ENCODE measurements at regions not wholly inside any gene's neighbourhood (a gene's known extent, or its start where the extent isn't known, plus 50 kb on each side); places are given as distances from the start of the nearest gene placed in this dataset.

DNA sequence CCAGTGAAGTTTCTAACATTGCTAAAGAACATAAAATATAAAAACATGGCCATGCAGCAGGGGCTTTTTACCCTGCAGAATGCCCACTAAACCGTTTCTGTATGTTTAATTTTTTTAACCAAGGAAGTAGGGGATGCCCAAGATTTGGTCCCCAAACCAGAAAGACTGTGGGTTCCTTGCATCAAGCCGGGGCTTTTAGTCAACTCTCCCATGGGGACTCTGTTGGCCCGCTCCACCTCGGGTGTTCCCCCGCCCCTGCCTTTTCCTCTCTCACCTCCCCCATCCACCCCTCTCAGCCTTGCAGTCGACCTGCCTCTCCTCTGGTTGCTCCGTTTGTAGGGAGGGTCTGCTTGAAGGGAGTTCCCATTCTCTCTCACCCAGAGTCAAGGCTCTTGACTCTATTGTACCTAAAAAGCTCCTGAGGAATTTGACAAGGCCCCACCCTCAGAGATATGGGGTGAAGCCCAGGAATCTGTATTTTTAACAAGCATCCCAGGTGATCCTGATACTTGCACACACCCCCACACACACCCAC lies 117.5 kb downstream of the TOMM20 start:
- no peak for DNase-seq (ENCODE audit: low read depth)
- TF ChIP-seq, protein P1, sequence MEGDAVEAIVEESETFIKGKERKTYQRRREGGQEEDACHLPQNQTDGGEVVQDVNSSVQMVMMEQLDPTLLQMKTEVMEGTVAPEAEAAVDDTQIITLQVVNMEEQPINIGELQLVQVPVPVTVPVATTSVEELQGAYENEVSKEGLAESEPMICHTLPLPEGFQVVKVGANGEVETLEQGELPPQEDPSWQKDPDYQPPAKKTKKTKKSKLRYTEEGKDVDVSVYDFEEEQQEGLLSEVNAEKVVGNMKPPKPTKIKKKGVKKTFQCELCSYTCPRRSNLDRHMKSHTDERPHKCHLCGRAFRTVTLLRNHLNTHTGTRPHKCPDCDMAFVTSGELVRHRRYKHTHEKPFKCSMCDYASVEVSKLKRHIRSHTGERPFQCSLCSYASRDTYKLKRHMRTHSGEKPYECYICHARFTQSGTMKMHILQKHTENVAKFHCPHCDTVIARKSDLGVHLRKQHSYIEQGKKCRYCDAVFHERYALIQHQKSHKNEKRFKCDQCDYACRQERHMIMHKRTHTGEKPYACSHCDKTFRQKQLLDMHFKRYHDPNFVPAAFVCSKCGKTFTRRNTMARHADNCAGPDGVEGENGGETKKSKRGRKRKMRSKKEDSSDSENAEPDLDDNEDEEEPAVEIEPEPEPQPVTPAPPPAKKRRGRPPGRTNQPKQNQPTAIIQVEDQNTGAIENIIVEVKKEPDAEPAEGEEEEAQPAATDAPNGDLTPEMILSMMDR (conservative IDR thresholded peaks at IDR 0.05; ENCODE audit: low read length): no peak
- H3K4me3 ChIP-seq (ENCODE audit: low read length): no peak overlapping the region

DNA sequence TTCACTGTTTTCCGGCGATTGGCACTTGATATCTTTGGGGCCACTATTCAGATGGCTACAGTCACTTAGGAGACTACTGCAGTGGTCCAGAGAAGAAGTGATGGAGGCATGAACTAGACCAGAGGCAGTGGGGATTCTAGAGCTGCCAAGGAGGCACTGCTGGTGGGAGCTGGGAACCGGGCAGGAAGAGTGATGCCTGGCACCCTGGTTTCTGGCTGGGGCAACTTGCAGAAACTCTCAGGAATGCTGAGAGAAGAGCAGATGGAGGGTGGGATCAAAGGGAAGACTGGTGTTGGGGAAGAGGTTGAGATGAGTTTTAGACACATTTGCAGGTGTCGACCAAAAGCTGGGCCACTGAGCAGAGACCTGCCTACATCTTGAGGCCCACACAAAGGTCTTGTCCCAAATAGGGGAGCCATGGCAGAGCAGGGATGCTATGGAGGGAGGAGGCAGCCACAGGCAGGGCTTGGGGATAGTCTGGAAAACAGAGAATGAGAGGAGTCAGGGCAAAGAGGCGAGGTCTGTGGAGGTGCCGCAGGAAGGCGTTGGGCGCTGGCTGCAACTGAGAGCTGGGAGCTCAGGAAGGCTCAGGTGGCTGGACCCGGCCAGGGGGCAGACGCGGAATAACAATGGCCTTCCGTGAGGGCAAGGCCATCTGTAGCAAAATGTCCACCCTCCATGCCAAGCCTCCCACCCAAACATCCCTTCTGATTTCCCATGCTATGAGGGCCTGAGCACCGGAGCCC lies 118.9 kb downstream of the TOMM20 start:
- H3K4me3 ChIP-seq (ENCODE audit: low read length): no peak overlapping the region
- DNase-seq (ENCODE audit: low read depth): no peak
- TF ChIP-seq, protein P1 (conservative IDR thresholded peaks at IDR 0.05; ENCODE audit: low read length): no peak

DNA sequence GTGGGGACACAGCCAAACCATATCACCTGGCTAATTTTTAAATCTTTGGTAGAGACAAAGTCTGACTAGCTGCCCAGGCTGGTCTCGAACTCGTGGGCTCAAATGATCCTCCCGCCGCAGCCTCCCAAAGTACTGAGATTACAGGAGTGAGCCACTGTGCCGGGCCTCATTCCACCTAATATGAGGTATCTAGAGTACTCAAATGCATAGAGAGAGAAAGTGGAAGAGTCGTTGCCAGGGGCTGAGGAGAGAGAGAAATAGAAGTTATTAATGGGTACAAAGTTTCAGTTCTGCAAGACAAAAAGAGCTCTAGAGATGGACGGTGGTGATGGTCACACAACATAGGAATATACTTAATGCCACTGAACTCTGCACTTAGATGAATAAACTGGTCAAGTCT lies 119.6 kb downstream of the TOMM20 start:
- no peak overlapping the region for H3K4me3 ChIP-seq (ENCODE audit: low read length)
- TF ChIP-seq, protein P1 (conservative IDR thresholded peaks at IDR 0.05; ENCODE audit: low read length): no peak
- no peak for DNase-seq (ENCODE audit: low read depth)

DNA sequence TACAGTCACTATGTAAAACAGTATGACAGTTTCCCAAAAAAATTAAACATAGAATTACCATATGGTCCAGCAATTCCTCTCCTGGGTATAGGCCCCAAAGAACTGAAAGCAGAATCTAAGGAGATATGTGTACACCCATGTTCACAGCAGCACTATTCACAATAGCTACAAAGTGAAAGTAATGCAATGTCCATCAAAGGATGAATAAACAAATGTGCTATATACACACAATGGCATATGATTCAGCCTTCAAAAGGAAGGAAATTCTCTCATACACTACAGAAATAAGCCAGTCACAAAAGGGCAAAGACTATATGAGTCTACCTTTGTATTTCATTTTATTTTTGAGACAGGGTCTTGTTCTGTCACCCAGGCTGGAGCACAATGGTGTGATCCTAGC lies 120.4 kb downstream of the TOMM20 start:
- DNase-seq (ENCODE audit: low read depth): no peak
- TF ChIP-seq, protein P1 (conservative IDR thresholded peaks at IDR 0.05; ENCODE audit: low read length): no peak
- no peak overlapping the region for H3K4me3 ChIP-seq (ENCODE audit: low read length)

DNA sequence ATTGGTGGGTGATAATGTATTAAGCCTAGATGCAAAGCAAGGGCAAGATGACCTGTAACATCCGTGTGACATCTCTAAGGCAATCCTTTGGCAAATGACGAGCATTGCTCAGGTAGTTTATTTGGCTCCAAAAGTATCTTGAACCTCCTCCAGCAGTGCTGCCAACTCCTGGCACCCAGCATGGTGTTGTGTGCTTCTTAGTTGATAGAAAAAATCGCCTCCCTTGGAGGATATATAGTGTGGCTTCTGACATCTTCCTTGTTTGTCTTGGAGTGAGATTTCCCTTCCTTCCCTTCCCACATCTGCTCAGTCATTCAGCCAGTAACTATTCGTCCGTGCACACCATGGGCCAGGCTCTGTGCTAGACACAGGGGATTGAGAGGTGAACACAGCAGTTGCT lies 121.8 kb downstream of the TOMM20 start:
- H3K4me3 ChIP-seq (ENCODE audit: low read length): no peak overlapping the region
- TF ChIP-seq, protein P1 (conservative IDR thresholded peaks at IDR 0.05; ENCODE audit: low read length): no peak
- no peak for DNase-seq (ENCODE audit: low read depth)

DNA sequence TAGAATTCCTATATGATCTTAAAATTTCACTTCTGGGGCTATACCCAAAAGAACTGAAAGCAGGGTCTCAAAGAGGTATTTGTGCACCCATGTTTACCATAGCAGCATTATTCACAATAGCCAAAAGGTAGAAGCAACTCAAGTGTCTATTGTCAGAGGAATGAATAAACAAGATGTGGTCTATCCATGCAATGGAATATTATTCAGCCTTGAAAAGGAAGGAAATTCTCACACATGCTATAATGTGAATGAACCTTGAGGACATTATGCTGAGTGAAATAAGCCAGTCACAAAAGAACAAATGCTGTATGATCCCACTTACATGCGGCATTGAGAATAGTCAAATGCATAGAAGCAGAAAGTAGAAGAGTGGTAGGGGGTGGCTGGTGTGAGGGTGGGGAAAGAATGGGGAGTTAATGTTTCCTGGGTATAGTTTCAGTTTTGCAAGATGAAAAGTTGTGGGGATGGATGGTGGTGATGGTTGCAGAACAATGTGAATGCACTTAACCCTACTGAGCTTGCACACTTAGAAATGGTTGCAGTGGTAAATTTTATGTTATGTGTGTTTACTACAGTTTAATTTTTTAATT lies 122.4 kb downstream of the TOMM20 start:
- TF ChIP-seq, protein P1 (conservative IDR thresholded peaks at IDR 0.05; ENCODE audit: low read length): no peak
- H3K4me3 ChIP-seq (ENCODE audit: low read length): no peak overlapping the region
- no peak for DNase-seq (ENCODE audit: low read depth)
